ENCODE measurements at regions not wholly inside any gene's neighbourhood (a gene's known extent, or its start where the extent isn't known, plus 50 kb on each side); places are given as distances from the start of the nearest gene placed in this dataset.

- intact Hi-C loops (cut with micrococcal nuclease), result no loop called here
- no peak overlapping the region for H2AFZ ChIP-seq (ENCODE audit: low read depth, low read length)
Measured at GRCh38 chr2:64937687-64938491, 51.3 kb upstream of the SLC1A4 start.

More at GRCh38 chr2:64937687-64938491, 51.3 kb upstream of the SLC1A4 start:
- ChIA-PET POLR2A (no interaction called here), CTCF (interaction anchor here (1.3 to 1.4 kb wide), 2 partner anchors 20 to 41 kb away, joined by 3 to 7 read pairs; no protein-coding TSS in a partner anchor)
- no peak overlapping the region for H3K4me3 ChIP-seq (replicated peaks in 1 of 3; ENCODE audit: insufficient read depth in 1 of 3, low read depth in 1 of 3, low read length in 3 of 3)
- H3K9me3 ChIP-seq (replicated peaks; ENCODE audit: control insufficient read depth, insufficient read depth, low read length), result no peaks in the 10 kb centered on the region
- FAIRE-seq, result no peak
- H3K4me2 ChIP-seq (ENCODE audit: insufficient read depth, low read length), result no peak overlapping the region
- TF ChIP-seq FOS (IDR thresholded peaks at IDR 0.05; ENCODE audit: borderline replicate concordance, insufficient read depth, low read length), result no peak
- TF ChIP-seq CTCF (IDR thresholded peaks at IDR 0.05; ENCODE audit: extremely low read depth in 1 of 2, insufficient read depth in 1 of 2, low read depth in 1 of 2, low read length in 2 of 2), result no peak
- TF ChIP-seq EZH2 (IDR thresholded peaks at IDR 0.05; ENCODE audit: borderline replicate concordance, low read depth, low read length, severe bottlenecking), result no peak
- no peak for TF ChIP-seq JUN (IDR thresholded peaks at IDR 0.05; ENCODE audit: borderline replicate concordance, insufficient read depth, insufficient read length, low read depth)
- no peak for TF ChIP-seq GATA2 (IDR thresholded peaks at IDR 0.05; ENCODE audit: insufficient read depth, insufficient read length, low read depth, low read length)
- TF ChIP-seq MAX (IDR thresholded peaks at IDR 0.05; ENCODE audit: insufficient read depth, insufficient read length), result no peak
- no peak for TF ChIP-seq POLR2AphosphoS5 (IDR thresholded peaks at IDR 0.05; ENCODE audit: insufficient read depth, low read depth, low read length)
- TF ChIP-seq MYC (IDR thresholded peaks at IDR 0.05; ENCODE audit: low read depth, low read length), result no peak
- TF ChIP-seq POLR2A (IDR thresholded peaks at IDR 0.05; ENCODE audit: low read depth, low read length), result no peak
- no peaks in the 10 kb centered on the region for H3K4me1 ChIP-seq (ENCODE audit: control insufficient read depth, extremely low read depth, insufficient read depth, low read length)
- H3K27me3 ChIP-seq (ENCODE audit: control insufficient read depth in 2 of 2, insufficient read depth in 2 of 2, low read length in 2 of 2), result peaks cover 5 to 7% of the 10 kb centered on the region in 2 experiments
- no peak overlapping the region for H3K27ac ChIP-seq (ENCODE audit: insufficient read depth, low read depth, low read length)
- H3K79me2 ChIP-seq (ENCODE audit: control insufficient read depth, insufficient read depth, low read length), result no peaks in the 10 kb centered on the region
- dilution Hi-C loops (cut with MboI; ENCODE audit: extremely low pct_ligation_motif_present, low sequenced_read_pairs), result no loop called here
- no peaks in the 10 kb centered on the region for H3K36me3 ChIP-seq (ENCODE audit: control insufficient read depth in 2 of 2, extremely low read depth in 1 of 2, insufficient read depth in 2 of 2, low read length in 2 of 2)
- DNase-seq (ENCODE audit: low read depth, low spot score), result no peak
- no peak overlapping the region for H3K9ac ChIP-seq (replicated peaks; ENCODE audit: extremely low read depth, insufficient read depth, low read length)
- no TSS peak for BruUV-seq (replicated peaks)
- no peaks in the 10 kb centered on the region for H4K20me1 ChIP-seq (replicated peaks; ENCODE audit: control insufficient read depth, extremely low read depth, insufficient read depth, low read length)
- H3K9me1 ChIP-seq (replicated peaks; ENCODE audit: control insufficient read depth, extremely low read depth, insufficient read depth, low read length), result no peaks in the 10 kb centered on the region

All from endothelial cell of umbilical vein (primary cell).